B cell (primary cell): ENCODE measurements at regions not wholly inside any gene's neighbourhood (a gene's known extent, or its start where the extent isn't known, plus 50 kb on each side); places are given as distances from the start of the nearest gene placed in this dataset.

Experiments used
- ATAC-seq: fragments of 200-7000 bp; cut with Tn5 transposase; one replicate; pipeline ENCODE4 v1.10.0; 2021; ENCODE audit warnings: low read depth, mild to moderate bottlenecking, moderate number of reproducible peaks, moderate library complexity
- CTCF ChIA-PET: fragments of 350-600 bp; sonication (Branson Sonifier 250); formaldehyde crosslinking; loops from one replicate; lab custom pipeline; 2021; ENCODE audit warnings: antibody characterized with exemption, inconsistent platforms; lab: Charles Lee
- POLR2A ChIA-PET: fragments of 350-600 bp; sonication (Branson Sonifier 250); formaldehyde crosslinking; loops from one replicate; lab custom pipeline; 2021; ENCODE audit warnings: antibody characterized with exemption; lab: Charles Lee
- DNase-seq: peaks from one replicate; pipeline ENCODE4 v3.0.0; 2013
- H2AFZ ChIP-seq: 2 replicates; pipeline ENCODE4 v1.6.1; 2012; ENCODE audit warnings: mild to moderate bottlenecking, low read depth, low read length; ENCODE audit not compliant: insufficient read depth, poor library complexity, severe bottlenecking
- H3K27ac ChIP-seq, 2 donors: 1 replicate in 1 of 2; 2 replicates in 1 of 2; pipeline ENCODE4 v1.5.1; 2012 to 2013; ENCODE audit warnings: low read length in 2 of 2, mild to moderate bottlenecking in 2 of 2, moderate library complexity in 1 of 2
- H3K27me3 ChIP-seq, 4 experiments: fragments of 200-600 bp in 1 of 4; sonication (generic) in 1 of 4; replicated peaks in 1 of 4; 1 replicate in 2 of 4; 2 replicates in 2 of 4; pipeline versions ENCODE4 v1.6.1 to v1.7.0; 2013 to 2016; ENCODE audit warnings: low read length in 3 of 4, mild to moderate bottlenecking in 2 of 4, mixed read lengths in 1 of 4, moderate library complexity in 1 of 4; ENCODE audit not compliant: insufficient read depth in 4 of 4, control insufficient read depth in 3 of 4; ENCODE audit errors: control extremely low read depth in 1 of 4
- H3K36me3 ChIP-seq, 2 experiments: replicated peaks in 1 of 2; 1 replicate in 1 of 2; 2 replicates in 1 of 2; pipeline versions ENCODE4 v1.6.1 to v1.7.1; 2013; ENCODE audit warnings: low read length in 1 of 2; ENCODE audit not compliant: insufficient read depth in 2 of 2, control insufficient read depth in 1 of 2; ENCODE audit errors: control extremely low read depth in 1 of 2, extremely low read depth in 1 of 2
- H3K4me1 ChIP-seq, 2 donors: fragments of 200-600 bp in 1 of 2; sonication (generic) in 1 of 2; 1 replicate in 1 of 2; 2 replicates in 1 of 2; pipeline versions ENCODE4 v1.5.1 to v1.6.1; 2013 to 2017; ENCODE audit warnings: low read length in 2 of 2; ENCODE audit not compliant: control insufficient read depth in 2 of 2, insufficient read depth in 2 of 2
- H3K4me2 ChIP-seq: replicated peaks from 2 replicates; pipeline ENCODE3; 2012; ENCODE audit warnings: mild to moderate bottlenecking, low read depth, low read length; ENCODE audit not compliant: poor library complexity, severe bottlenecking
- H3K4me3 ChIP-seq, 5 experiments: fragments of 200-600 bp in 1 of 5; sonication (generic) in 1 of 5; 1 replicate in 3 of 5; 2 replicates in 2 of 5; pipeline versions ENCODE4 v1.5.1 to v1.7.0; 2011 to 2016; ENCODE audit warnings: low read length in 4 of 5, mild to moderate bottlenecking in 4 of 5, low read depth in 2 of 5, control low read depth in 1 of 5, moderate library complexity in 1 of 5; ENCODE audit not compliant: insufficient read depth in 1 of 5; ENCODE audit errors: control extremely low read depth in 1 of 5, extremely low read depth in 1 of 5
- H3K79me2 ChIP-seq: fragments of 200-600 bp; sonication (generic); one replicate; pipeline ENCODE4 v1.6.0; 2016; ENCODE audit warnings: low read length; ENCODE audit not compliant: control insufficient read depth, insufficient read depth
- H3K9ac ChIP-seq: fragments of 200-600 bp; sonication (generic); 2 replicates; pipeline ENCODE4 v1.6.1; 2017; ENCODE audit warnings: mild to moderate bottlenecking, low read length, moderate library complexity
- H3K9me3 ChIP-seq, 3 donors: one replicate each; pipeline versions ENCODE4 v1.6.1 to v1.7.1; 2013; ENCODE audit warnings: low read length in 2 of 3; ENCODE audit not compliant: control insufficient read depth in 2 of 3, insufficient read depth in 1 of 3; ENCODE audit errors: control extremely low read depth in 1 of 3
- H4K20me1 ChIP-seq: 2 replicates; pipeline ENCODE4 v1.6.0; 2012; ENCODE audit warnings: mild to moderate bottlenecking, low read length; ENCODE audit not compliant: insufficient read depth, control insufficient read depth, poor library complexity, severe bottlenecking
- H3K27ac Mint-ChIP-seq: one replicate; pipeline ENCODE4 v1.8.0; 2021; ENCODE audit warnings: mixed read lengths
- H3K27me3 Mint-ChIP-seq: one replicate; pipeline ENCODE4 v1.8.0; 2021; ENCODE audit warnings: mixed read lengths
- H3K4me1 Mint-ChIP-seq: one replicate; pipeline ENCODE4 v1.8.0; 2021; ENCODE audit warnings: mixed read lengths
- H3K4me3 Mint-ChIP-seq: one replicate; pipeline ENCODE4 v1.8.0; 2021; ENCODE audit warnings: mixed read lengths
- H3K9me3 Mint-ChIP-seq: one replicate; pipeline ENCODE4 v1.8.0; 2022; ENCODE audit warnings: mixed read lengths; ENCODE audit not compliant: insufficient read depth
- CTCF ChIP-seq: fragments of 200-600 bp; IDR thresholded peaks from one replicate; pipeline ENCODE4 v1.8.0; 2022; ENCODE audit warnings: antibody characterized with exemption, mild to moderate bottlenecking
- EZH2 ChIP-seq: IDR thresholded peaks from 2 replicates; pipeline ENCODE4 v1.6.1; 2012; ENCODE audit warnings: borderline replicate concordance, low read depth, mild to moderate bottlenecking, moderate library complexity, low read length; ENCODE audit not compliant: insufficient read depth, poor library complexity, severe bottlenecking
- WGBS: methylation state at CpG from one replicate; pipeline ENCODE4 v1.1.5; 2013; ENCODE audit warnings: missing lambda C conversion rate; ENCODE audit not compliant: insufficient coverage; 5-methylcytosine and 5-hydroxymethylcytosine counted together
- intact Hi-C: fragments of 100-400 bp; cut with micrococcal nuclease; formaldehyde crosslinking; loops from one replicate; pipeline ENCODE4 v1.10.0; 2022

DNA sequence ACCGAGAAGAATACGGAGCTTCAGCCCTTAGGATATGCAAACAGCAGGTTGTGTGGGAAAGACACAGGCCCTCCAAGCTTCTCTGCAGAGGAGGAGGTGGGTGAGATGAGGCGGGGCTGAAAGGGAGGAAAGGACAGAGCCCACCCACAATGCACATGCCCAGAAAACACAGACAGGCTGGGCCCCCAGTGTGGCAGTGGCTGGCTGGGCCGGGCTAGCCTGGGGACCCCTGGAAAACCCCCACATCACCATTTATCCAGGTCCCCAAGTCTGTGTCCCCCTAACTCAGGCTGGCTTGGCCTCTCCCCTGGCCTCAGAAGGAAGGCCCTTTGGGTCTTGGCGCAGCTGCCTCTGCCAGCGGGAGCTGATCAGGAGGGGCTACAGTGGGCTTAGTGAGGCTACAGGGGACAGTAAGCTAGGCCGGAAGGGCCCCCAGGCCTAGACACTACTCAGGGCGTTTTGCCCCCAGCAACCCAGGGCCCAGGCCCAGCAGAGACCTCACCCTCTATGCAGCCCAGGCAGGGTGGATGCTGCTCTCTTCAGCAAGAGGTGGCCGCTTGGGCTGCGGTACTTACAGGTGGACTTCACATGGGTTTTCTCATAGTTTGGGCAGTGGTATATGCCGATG lies 119.5 kb downstream of the TUBA3C start:
- intact Hi-C loops = no loop called here
- H3K4me3 ChIP-seq = no peak overlapping the region
- H3K27me3 ChIP-seq = no peaks in the 10 kb centered on the region
- Mint-ChIP-seq H3K27ac (no peak overlapping the region), H3K4me3 (no peak overlapping the region), H3K4me1 (no peaks in the 10 kb centered on the region), H3K9me3 (peaks cover 8% of the 10 kb centered on the region), H3K27me3 (no peaks in the 10 kb centered on the region)
- H3K4me2 ChIP-seq = no peak overlapping the region
- ATAC-seq = no peak
- WGBS = 98% methylated on average over 6 of the region's 11 CpGs
- CTCF ChIA-PET = no interaction called here
- TF ChIP-seq CTCF = no peak
- no peak for TF ChIP-seq EZH2
- no peak overlapping the region for H2AFZ ChIP-seq
- H3K27ac ChIP-seq = no peak overlapping the region
- H3K36me3 ChIP-seq = no peaks in the 10 kb centered on the region
- H3K4me1 ChIP-seq = no peaks in the 10 kb centered on the region
- POLR2A ChIA-PET = no interaction called here
- H3K79me2 ChIP-seq = no peaks in the 10 kb centered on the region
- H3K9ac ChIP-seq = no peak overlapping the region
- H3K9me3 ChIP-seq = peaks cover 1 to 57% (median 4%) of the 10 kb centered on the region in 3 donors
- no peak for DNase-seq
- no peaks in the 10 kb centered on the region for H4K20me1 ChIP-seq

GRCh38 chr13:19061278-19061677 lies 120.3 kb downstream of the TUBA3C start:
- H3K36me3 ChIP-seq = no peaks in the 10 kb centered on the region
- Mint-ChIP-seq H3K27ac (no peak overlapping the region), H3K27me3 (no peaks in the 10 kb centered on the region), H3K4me1 (no peaks in the 10 kb centered on the region), H3K9me3 (peaks cover 6% of the 10 kb centered on the region), H3K4me3 (no peak overlapping the region)
- no peaks in the 10 kb centered on the region for H3K79me2 ChIP-seq
- peaks cover 1 to 66% (median 4%) of the 10 kb centered on the region in 3 donors for H3K9me3 ChIP-seq
- POLR2A ChIA-PET = no interaction called here
- H3K4me2 ChIP-seq = no peak overlapping the region
- no peak for ATAC-seq
- CTCF ChIA-PET = no interaction called here
- no peak for TF ChIP-seq CTCF
- TF ChIP-seq EZH2 = no peak
- no peaks in the 10 kb centered on the region for H3K4me1 ChIP-seq
- no peak overlapping the region for H3K27ac ChIP-seq
- H3K4me3 ChIP-seq = no peak overlapping the region
- no peaks in the 10 kb centered on the region for H4K20me1 ChIP-seq
- no peak for DNase-seq
- WGBS = 83% methylated on average over 6 of the region's 6 CpGs
- intact Hi-C loops = no loop called here
- no peaks in the 10 kb centered on the region for H3K27me3 ChIP-seq
- no peak overlapping the region for H2AFZ ChIP-seq
- H3K9ac ChIP-seq = no peak overlapping the region
